Jurkat, Clone E6-1 (cell line): ENCODE measurements at regions not wholly inside any gene's neighbourhood (a gene's known extent, or its start where the extent isn't known, plus 50 kb on each side); places are given as distances from the start of the nearest gene placed in this dataset.
"Not testable (repeated sequence)": the region's sequence is repeated elsewhere in the genome, so short reads cannot be mapped to it uniquely, and the experiment has no call there.

Experiments used
- DNase-seq: peaks from one replicate; pipeline ENCODE4 v3.0.0-alpha.2; 2011; ENCODE audit warnings: low read depth, low spot score
- H3K4me3 ChIP-seq: 2 replicates; pipeline ENCODE4 v1.5.1; 2011; ENCODE audit warnings: mild to moderate bottlenecking, low read length, control low read depth, moderate library complexity

GRCh38 chr5:1658665-1659064, 134.9 kb upstream of the LPCAT1 start:
- no peak overlapping the region for H3K4me3 ChIP-seq
- no peak for DNase-seq

- H3K4me3 ChIP-seq, result no peak overlapping the region
- no peak for DNase-seq
Measured at GRCh38 chr5:1657161-1657741, 133.5 kb upstream of the LPCAT1 start.

- DNase-seq, result no peak
- H3K4me3 ChIP-seq, result no peak overlapping the region
Measured at GRCh38 chr5:1656271-1656975, 132.7 kb upstream of the LPCAT1 start.

GRCh38 chr5:1655496-1656270, 131.9 kb upstream of the LPCAT1 start:
- no peak for DNase-seq
- H3K4me3 ChIP-seq, result no peak overlapping the region

GRCh38 chr5:1654786-1655495, 131.2 kb upstream of the LPCAT1 start:
- H3K4me3 ChIP-seq, result no peak overlapping the region
- no peak for DNase-seq

- peak overlapping the region; percentile 37 for H3K4me3 ChIP-seq
- DNase-seq, result not testable (repeated sequence)
Measured at GRCh38 chr5:1653698-1654651, 130.2 kb upstream of the LPCAT1 start.

GRCh38 chr5:1652873-1653697, 129.3 kb upstream of the LPCAT1 start:
- H3K4me3 ChIP-seq, result peak overlapping the region; percentile 37

GRCh38 chr5:1651971-1652872, 128.5 kb upstream of the LPCAT1 start:
- no peak for DNase-seq
- H3K4me3 ChIP-seq, result no peak overlapping the region

More at GRCh38 chr5:1652873-1653697, 129.3 kb upstream of the LPCAT1 start:
- peak; percentile 51 for DNase-seq

- DNase-seq, result no peak
- no peak overlapping the region for H3K4me3 ChIP-seq
Measured at GRCh38 chr5:1651250-1651649, 127.5 kb upstream of the LPCAT1 start.

- DNase-seq, result no peak
- H3K4me3 ChIP-seq, result no peak overlapping the region
Measured at GRCh38 chr5:1649554-1649953, 125.8 kb upstream of the LPCAT1 start.

GRCh38 chr5:1648806-1649205, 125.0 kb upstream of the LPCAT1 start:
- H3K4me3 ChIP-seq, result no peak overlapping the region
- no peak for DNase-seq

GRCh38 chr5:1647580-1647979, 123.8 kb upstream of the LPCAT1 start:
- H3K4me3 ChIP-seq, result no peak overlapping the region
- no peak for DNase-seq

- peak; percentile 76 for DNase-seq
- H3K4me3 ChIP-seq, result no peak overlapping the region
Measured at GRCh38 chr5:1644810-1645571, 121.2 kb upstream of the LPCAT1 start.

- not testable (repeated sequence) for H3K4me3 ChIP-seq, DNase-seq
Measured at GRCh38 chr5:1644393-1644809, 120.6 kb upstream of the LPCAT1 start.

GRCh38 chr5:1643651-1644392, 120.1 kb upstream of the LPCAT1 start:
- no peak overlapping the region for H3K4me3 ChIP-seq
- no peak for DNase-seq
